Type B pancreatic cell (in vitro differentiated cells): ENCODE measurements at regions not wholly inside any gene's neighbourhood (a gene's known extent, or its start where the extent isn't known, plus 50 kb on each side); places are given as distances from the start of the nearest gene placed in this dataset.

ENCODE experiments used
- DNase-seq: peaks from one replicate; pipeline ENCODE4 v3.0.0; 2021; ENCODE audit warnings: mixed read lengths; ENCODE audit not compliant: unreplicated experiment; ENCODE audit errors: extremely low spot score
- H3K27ac Mint-ChIP-seq: 2 replicates; pipeline ENCODE4 v1.8.0; 2021; ENCODE audit warnings: mild to moderate bottlenecking, mixed read lengths
- H3K27me3 Mint-ChIP-seq: 2 replicates; pipeline ENCODE4 v1.8.0; 2021; ENCODE audit warnings: mixed read lengths
- H3K36me3 Mint-ChIP-seq: 2 replicates; pipeline ENCODE4 v1.8.0; 2021; ENCODE audit warnings: mixed read lengths
- H3K4me1 Mint-ChIP-seq: one replicate; pipeline ENCODE4 v1.8.0; 2021; ENCODE audit warnings: mixed read lengths; ENCODE audit not compliant: unreplicated experiment
- H3K4me3 Mint-ChIP-seq: 2 replicates; pipeline ENCODE4 v1.8.0; 2021; ENCODE audit warnings: mild to moderate bottlenecking, mixed read lengths
- H3K9me3 Mint-ChIP-seq: 2 replicates; pipeline ENCODE4 v1.8.0; 2021; ENCODE audit warnings: mixed read lengths
- TF ChIP-seq, protein P1 (sequence below): fragments of 200-600 bp; sonication (generic); conservative IDR thresholded peaks from 2 replicates; pipeline ENCODE4 v1.5.0; 2021; ENCODE audit warnings: antibody characterized with exemption, mild to moderate bottlenecking

DNA sequence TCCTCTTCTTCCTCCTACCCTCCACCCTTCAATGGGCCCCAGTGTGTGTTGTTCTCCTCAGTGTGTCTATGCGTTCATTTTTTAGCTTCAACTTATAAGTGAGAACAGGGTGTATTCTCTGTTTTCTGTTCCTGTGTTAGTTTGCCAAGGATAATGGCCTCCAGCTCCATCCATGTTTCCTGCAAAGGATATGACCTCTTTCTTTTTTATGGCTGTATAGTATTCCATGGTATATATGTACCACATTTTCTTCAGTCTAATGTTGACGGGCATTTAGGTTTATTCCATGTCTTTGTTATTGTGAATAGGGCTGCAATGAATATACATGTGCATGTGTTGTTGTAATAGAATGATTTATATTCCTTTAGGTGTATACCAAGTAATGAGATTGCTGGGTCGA, 634.9 kb upstream of the SEMA6A start:
- DNase-seq, result no peak
- peaks cover 10% of the 10 kb centered on the region for H3K9me3 Mint-ChIP-seq
- TF ChIP-seq, protein P1, sequence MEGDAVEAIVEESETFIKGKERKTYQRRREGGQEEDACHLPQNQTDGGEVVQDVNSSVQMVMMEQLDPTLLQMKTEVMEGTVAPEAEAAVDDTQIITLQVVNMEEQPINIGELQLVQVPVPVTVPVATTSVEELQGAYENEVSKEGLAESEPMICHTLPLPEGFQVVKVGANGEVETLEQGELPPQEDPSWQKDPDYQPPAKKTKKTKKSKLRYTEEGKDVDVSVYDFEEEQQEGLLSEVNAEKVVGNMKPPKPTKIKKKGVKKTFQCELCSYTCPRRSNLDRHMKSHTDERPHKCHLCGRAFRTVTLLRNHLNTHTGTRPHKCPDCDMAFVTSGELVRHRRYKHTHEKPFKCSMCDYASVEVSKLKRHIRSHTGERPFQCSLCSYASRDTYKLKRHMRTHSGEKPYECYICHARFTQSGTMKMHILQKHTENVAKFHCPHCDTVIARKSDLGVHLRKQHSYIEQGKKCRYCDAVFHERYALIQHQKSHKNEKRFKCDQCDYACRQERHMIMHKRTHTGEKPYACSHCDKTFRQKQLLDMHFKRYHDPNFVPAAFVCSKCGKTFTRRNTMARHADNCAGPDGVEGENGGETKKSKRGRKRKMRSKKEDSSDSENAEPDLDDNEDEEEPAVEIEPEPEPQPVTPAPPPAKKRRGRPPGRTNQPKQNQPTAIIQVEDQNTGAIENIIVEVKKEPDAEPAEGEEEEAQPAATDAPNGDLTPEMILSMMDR, result no peak
- H3K27ac Mint-ChIP-seq, result no peak overlapping the region
- no peaks in the 10 kb centered on the region for H3K36me3 Mint-ChIP-seq
- no peaks in the 10 kb centered on the region for H3K27me3 Mint-ChIP-seq
- peaks cover 31% of the 10 kb centered on the region for H3K4me1 Mint-ChIP-seq
- H3K4me3 Mint-ChIP-seq, result no peak overlapping the region

- H3K4me3 Mint-ChIP-seq, result no peak overlapping the region
- no peaks in the 10 kb centered on the region for H3K27me3 Mint-ChIP-seq
- TF ChIP-seq, protein P1, result no peak
- H3K9me3 Mint-ChIP-seq, result peaks cover 4% of the 10 kb centered on the region
- H3K36me3 Mint-ChIP-seq, result no peaks in the 10 kb centered on the region
- no peak for DNase-seq
- peaks cover 30% of the 10 kb centered on the region for H3K4me1 Mint-ChIP-seq
- H3K27ac Mint-ChIP-seq, result no peak overlapping the region
These were observed 632.6 kb upstream of the SEMA6A start for GRCh38 chr5:117207088-117207668.

DNA sequence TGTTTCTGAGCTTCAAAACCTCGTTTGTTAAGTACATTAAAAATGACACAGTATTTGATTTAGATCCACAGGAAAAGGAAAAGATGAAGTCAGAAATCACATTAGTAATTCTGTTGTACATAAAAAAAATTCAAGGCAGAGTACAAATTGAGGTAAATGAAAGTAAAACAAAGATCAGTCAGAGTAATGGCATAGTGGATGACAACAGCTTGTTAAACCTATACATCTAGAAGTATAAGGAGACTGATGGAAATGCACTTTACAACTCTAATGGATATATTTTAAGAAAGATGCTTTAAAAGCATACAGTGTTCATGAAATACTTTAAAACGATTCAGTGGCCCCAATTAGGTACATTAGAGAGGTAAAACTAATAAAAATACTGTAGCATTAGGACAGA, 631.3 kb upstream of the SEMA6A start:
- Mint-ChIP-seq H3K27me3 (no peaks in the 10 kb centered on the region), H3K27ac (no peak overlapping the region), H3K4me1 (peaks cover 18% of the 10 kb centered on the region), H3K9me3 (no peaks in the 10 kb centered on the region), H3K36me3 (no peaks in the 10 kb centered on the region), H3K4me3 (peak overlapping the region; percentile 6)
- TF ChIP-seq, protein P1, result no peak
- no peak for DNase-seq

GRCh38 chr5:117204926-117205869, 630.6 kb upstream of the SEMA6A start:
- Mint-ChIP-seq H3K4me1 (peaks cover 11% of the 10 kb centered on the region), H3K36me3 (no peaks in the 10 kb centered on the region), H3K4me3 (peak overlapping the region; percentile 6), H3K27ac (peak overlapping the region; percentile 1), H3K27me3 (no peaks in the 10 kb centered on the region), H3K9me3 (no peaks in the 10 kb centered on the region)
- DNase-seq, result no peak
- TF ChIP-seq, protein P1, result no peak

DNA sequence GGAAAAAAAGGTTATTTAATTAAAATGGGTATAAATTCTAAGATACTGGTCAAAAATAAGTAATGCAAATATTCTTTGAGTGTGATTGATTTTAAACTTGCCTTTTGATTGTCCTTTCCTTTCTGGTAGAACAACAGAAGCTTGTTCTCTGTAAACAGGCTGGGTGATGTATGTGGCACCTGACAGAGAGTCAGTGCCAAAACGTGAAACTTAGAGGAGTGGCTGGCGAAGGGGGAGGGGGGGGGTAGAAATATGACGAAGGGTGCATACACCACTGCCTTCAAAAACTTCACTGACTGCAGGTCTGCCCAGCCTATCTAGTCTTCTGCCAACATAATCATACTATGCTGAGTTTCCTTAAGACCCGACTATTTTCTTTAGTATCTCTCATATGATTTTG, 629.8 kb upstream of the SEMA6A start:
- no peak for DNase-seq
- peaks cover 11% of the 10 kb centered on the region for H3K4me1 Mint-ChIP-seq
- H3K27ac Mint-ChIP-seq, result peak overlapping the region; percentile 1

More for the DNA sequence above, 629.8 kb upstream of the SEMA6A start:
- no peaks in the 10 kb centered on the region for H3K9me3 Mint-ChIP-seq
- no peak overlapping the region for H3K4me3 Mint-ChIP-seq
- H3K36me3 Mint-ChIP-seq, result no peaks in the 10 kb centered on the region
- no peaks in the 10 kb centered on the region for H3K27me3 Mint-ChIP-seq
- TF ChIP-seq, protein P1, result no peak
